Stimulated activated memory B cell treated with anti-CD40 and anti-IgM and Interleukin-4, amounts not matched to agents 10 μg/mL and 1 μg/mL and 100 μg/mL, for 72 hours (primary cell): ENCODE measurements at regions not wholly inside any gene's neighbourhood (a gene's known extent, or its start where the extent isn't known, plus 50 kb on each side); places are given as distances from the start of the nearest gene placed in this dataset.

Experiments
- ATAC-seq: fragments of 150-1000 bp; cut with Tn5 transposase; 2 replicates; pipeline ENCODE4 v1.10.0; 2021
- H3K27ac Mint-ChIP-seq: one replicate; pipeline ENCODE4 v1.8.0; 2022; ENCODE audit warnings: mild to moderate bottlenecking, mixed read lengths
- H3K27me3 Mint-ChIP-seq: one replicate; pipeline ENCODE4 v1.8.0; 2022; ENCODE audit warnings: mixed read lengths
- H3K36me3 Mint-ChIP-seq: one replicate; pipeline ENCODE4 v1.8.0; 2022; ENCODE audit warnings: mixed read lengths
- H3K4me1 Mint-ChIP-seq: one replicate; pipeline ENCODE4 v1.8.0; 2022; ENCODE audit warnings: mixed read lengths
- H3K4me3 Mint-ChIP-seq: one replicate; pipeline ENCODE4 v1.8.0; 2022; ENCODE audit warnings: mild to moderate bottlenecking, moderate library complexity, mixed read lengths
- H3K9me3 Mint-ChIP-seq: one replicate; pipeline ENCODE4 v1.8.0; 2022; ENCODE audit warnings: mixed read lengths

DNA sequence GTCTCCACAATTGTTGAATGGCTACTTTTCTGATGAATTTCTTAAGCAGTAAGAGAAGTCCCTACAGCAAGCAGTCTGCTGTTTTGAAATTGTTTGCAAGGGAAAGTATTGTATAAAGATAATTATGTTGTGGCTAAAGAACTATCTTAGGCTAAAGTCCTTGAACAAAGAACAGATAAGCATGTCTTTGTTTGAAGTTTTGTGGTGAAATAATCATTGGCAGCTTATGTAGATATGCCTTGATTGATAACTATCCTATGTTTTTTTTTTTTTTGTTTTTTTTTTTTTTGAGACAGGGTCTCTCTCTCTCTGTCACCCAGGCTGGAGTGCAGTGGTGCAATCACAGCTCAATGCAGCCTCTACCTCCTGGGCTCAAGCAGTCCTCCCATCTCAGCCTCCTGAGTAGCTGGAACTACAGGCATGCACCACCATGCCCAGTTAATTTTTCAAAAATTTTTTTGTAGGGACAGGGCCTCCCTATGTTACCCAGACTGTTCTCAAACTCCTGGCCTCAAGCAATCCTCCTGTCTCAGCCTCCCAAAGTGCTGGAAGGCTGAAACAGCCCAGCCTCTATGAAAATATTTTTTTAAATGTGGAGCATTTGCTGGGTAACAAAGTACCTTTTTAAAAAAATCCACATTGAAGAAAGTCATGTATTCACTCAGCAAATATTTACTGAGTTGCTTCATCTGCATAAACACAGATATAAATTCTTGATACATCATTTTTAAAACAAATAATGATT is 80.8 kb downstream of the LLPH start:
- no peaks in the 10 kb centered on the region for H3K36me3 Mint-ChIP-seq
- H3K4me3 Mint-ChIP-seq: no peak overlapping the region
- H3K27ac Mint-ChIP-seq: no peak overlapping the region

DNA sequence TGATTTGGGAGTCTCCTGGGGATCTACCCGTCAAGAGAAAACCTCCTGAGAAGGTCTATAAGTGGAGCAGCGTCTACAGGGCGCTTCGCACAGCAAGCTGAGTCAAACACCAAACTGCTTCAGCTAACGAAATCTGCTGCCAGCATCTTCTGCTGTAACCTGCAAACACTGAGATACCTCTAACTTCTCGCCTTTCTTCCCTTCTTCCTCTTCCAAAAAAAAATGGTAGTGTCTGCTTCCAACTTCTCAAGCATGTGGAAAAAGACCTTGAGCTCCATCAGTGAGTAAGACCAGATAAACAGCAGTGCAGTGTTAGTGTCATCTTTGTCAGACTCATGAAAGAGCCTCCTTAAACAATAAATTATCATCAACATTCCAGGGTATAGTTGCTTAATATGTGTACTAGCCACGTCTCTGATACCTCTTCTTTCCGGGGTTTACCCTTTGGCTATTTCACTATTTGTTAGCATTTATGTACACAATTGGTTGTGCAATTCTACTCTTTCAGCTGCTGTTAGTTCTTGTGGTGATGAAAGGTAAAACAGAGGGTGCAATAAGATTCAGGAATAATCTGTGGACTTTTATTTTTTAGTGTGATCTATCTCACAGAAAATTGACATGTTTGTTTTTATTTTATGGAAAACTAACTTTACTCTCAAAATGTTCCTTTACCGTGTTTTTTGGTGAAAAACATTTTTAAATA is 81.6 kb downstream of the LLPH start:
- ATAC-seq: no peak
- H3K36me3 Mint-ChIP-seq: no peaks in the 10 kb centered on the region
- no peak overlapping the region for H3K27ac Mint-ChIP-seq
- H3K4me1 Mint-ChIP-seq: no peaks in the 10 kb centered on the region
- no peaks in the 10 kb centered on the region for H3K9me3 Mint-ChIP-seq
- no peaks in the 10 kb centered on the region for H3K27me3 Mint-ChIP-seq
- H3K4me3 Mint-ChIP-seq: no peak overlapping the region

More for the DNA sequence above, 80.8 kb downstream of the LLPH start:
- H3K9me3 Mint-ChIP-seq: no peaks in the 10 kb centered on the region
- H3K27me3 Mint-ChIP-seq: no peaks in the 10 kb centered on the region
- no peaks in the 10 kb centered on the region for H3K4me1 Mint-ChIP-seq
- ATAC-seq: no peak

DNA sequence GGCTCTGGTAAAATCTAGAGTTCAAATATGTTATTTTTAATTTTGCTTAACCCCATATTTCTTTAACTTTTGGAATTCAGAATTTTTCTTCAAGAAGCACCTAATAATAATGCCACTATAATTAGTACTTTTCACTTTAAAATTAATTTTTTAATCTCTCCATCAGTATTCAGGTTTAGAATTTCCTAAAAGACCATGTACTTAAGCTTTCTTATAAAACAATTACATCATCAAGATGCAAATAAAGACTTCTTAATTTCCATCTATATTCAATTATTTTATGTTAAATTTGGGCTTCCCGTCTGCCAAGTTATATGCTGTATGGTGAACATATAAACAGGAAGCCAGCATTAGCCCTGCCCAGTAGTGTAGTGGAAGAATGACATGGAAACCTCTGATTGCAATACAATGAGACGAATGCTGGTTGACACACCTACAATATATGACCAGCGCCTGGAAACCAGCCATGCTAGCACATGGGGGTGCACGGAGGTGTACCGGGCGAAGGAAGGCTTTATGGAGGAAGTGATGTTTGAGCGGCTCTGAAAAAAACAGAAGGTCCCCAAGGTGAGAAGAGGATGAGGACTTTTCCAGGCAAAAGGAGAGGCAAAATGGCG is 82.2 kb downstream of the LLPH start:
- H3K36me3 Mint-ChIP-seq: no peaks in the 10 kb centered on the region
- H3K4me1 Mint-ChIP-seq: no peaks in the 10 kb centered on the region
- H3K27ac Mint-ChIP-seq: no peak overlapping the region
- H3K4me3 Mint-ChIP-seq: no peak overlapping the region
- no peaks in the 10 kb centered on the region for H3K27me3 Mint-ChIP-seq
- H3K9me3 Mint-ChIP-seq: no peaks in the 10 kb centered on the region
- ATAC-seq: no peak

DNA sequence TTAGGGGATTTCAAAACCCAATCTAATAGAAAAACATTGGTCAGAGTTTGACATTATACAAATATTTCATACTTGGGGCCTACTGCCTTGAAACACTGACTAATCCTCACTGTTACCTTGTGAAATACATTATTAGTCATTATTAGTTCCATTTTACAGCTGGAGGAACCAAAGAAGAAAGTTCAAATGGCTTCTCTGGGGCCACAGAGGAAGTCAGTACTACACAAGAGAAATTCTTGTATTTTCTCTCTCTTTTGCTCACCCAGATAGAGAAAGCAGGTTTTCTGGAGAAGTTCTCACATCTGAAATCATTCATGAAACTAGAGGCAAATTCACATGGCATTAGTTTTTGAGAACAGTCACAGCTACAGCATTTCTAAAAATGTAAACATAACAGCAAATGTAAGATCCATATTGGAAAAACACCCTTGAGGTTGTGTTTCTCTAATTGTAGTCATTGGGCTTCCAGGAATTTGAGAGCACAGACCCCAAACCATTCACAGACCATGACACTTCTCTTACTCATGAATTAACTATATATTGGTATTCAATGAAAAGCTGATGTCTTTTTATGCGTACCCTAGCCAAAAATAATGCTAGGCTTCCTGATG is 83.0 kb downstream of the LLPH start:
- Mint-ChIP-seq H3K4me1 (no peaks in the 10 kb centered on the region), H3K4me3 (no peak overlapping the region), H3K27ac (no peak overlapping the region), H3K27me3 (no peaks in the 10 kb centered on the region), H3K9me3 (no peaks in the 10 kb centered on the region), H3K36me3 (no peaks in the 10 kb centered on the region)
- peak; percentile 83 for ATAC-seq

DNA sequence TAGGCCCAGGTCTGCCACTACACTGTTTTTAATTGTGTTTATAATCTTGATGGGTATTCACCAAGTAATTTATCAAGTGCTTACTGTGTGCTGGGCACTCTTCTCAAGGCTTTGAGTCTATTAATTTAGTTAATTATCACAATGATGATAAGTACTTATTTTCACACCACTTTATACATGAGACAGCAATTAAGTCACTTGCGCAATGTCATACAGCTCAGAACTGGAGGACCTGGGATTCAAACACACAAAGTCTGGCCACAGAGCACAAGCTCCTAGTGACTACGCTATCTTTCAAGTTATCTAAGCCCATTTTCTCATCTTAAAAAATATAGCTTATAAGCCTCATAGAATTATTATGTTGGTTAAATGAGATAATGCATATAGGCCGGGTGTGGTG is 85.0 kb downstream of the LLPH start:
- H3K27ac Mint-ChIP-seq: no peak overlapping the region
- no peaks in the 10 kb centered on the region for H3K36me3 Mint-ChIP-seq
- H3K4me1 Mint-ChIP-seq: no peaks in the 10 kb centered on the region
- no peak for ATAC-seq
- H3K9me3 Mint-ChIP-seq: no peaks in the 10 kb centered on the region
- peaks cover 4% of the 10 kb centered on the region for H3K27me3 Mint-ChIP-seq
- no peak overlapping the region for H3K4me3 Mint-ChIP-seq

DNA sequence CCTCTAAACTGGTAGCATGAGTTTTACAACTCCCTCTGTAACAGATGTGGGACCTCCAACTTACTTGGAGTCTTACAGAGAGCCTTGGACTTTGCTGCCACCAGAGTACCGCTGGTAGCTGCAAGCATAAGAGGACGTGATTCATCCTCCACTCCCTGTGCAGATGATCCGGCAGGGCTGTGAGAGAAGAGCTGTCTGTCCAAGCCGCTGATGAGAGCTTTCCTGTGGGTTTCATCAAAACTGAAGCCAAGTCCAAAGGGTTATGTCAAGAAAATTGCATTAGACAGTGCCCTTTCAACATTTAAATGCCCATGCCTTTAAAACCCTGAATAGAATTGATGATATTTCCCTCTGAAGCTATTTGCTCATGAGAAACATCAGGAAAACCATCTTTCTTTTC is 85.8 kb downstream of the LLPH start:
- Mint-ChIP-seq H3K27ac (no peak overlapping the region), H3K27me3 (peaks cover 12% of the 10 kb centered on the region), H3K36me3 (no peaks in the 10 kb centered on the region), H3K4me3 (no peak overlapping the region), H3K9me3 (no peaks in the 10 kb centered on the region), H3K4me1 (no peaks in the 10 kb centered on the region)
- ATAC-seq: no peak

DNA sequence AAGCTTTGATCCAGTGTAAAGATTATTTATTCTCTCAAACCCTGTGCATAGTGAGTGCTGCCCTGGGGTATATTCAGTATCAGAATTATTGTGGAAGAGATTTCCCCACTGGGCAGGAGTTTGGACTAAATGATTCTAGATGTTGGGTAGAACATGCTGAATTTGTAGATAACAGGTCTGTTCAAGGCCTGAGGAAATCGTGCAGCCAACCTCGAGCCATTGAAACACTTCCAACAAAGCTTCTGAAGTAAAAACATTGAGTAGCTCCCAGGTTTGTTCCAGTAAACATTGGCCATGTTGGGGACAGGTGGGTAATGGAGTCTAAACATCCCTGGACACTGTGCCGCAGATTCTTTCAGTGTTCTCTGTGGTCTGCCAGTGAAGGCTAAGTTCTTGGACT is 87.5 kb downstream of the LLPH start:
- no peak overlapping the region for H3K4me3 Mint-ChIP-seq
- no peaks in the 10 kb centered on the region for H3K4me1 Mint-ChIP-seq
- H3K9me3 Mint-ChIP-seq: no peaks in the 10 kb centered on the region
- peaks cover 19% of the 10 kb centered on the region for H3K27me3 Mint-ChIP-seq
- H3K27ac Mint-ChIP-seq: no peak overlapping the region
- no peak for ATAC-seq
- H3K36me3 Mint-ChIP-seq: no peaks in the 10 kb centered on the region

DNA sequence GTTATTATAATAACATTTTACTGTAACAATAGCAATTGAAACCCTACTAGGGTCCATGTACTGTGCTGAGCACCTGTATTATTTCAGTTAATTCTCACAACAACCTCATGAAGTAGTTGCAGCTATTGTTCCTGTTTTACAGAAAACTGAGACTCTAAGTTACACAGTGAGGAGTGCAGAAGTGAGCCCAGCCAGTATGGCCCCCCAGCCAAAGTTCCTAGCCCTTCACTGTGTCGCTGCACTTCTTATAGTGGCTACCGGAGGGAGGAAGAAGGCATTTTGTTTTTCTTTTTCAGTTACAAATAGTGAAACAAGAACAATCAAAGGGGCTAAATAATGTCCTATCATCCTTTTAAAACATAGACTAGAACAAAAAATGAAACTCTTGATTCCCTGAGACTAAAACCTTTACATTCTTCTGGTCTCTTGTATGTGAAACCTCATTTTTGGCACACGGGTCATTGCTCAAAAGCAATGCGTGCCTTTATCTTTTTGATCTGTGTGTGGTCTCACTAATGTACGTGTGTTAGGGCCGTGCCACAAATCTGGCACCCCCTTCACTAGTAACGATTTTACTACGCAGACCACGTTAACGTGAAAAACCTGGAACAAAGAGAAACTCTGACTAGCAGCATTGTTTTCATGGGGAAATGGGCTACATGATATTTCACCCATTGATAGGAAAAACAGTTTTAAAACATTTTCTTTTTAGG is 88.7 kb downstream of the LLPH start:
- no peak overlapping the region for H3K27ac Mint-ChIP-seq
- no peaks in the 10 kb centered on the region for H3K36me3 Mint-ChIP-seq
- no peaks in the 10 kb centered on the region for H3K4me1 Mint-ChIP-seq
- H3K4me3 Mint-ChIP-seq: no peak overlapping the region
- no peaks in the 10 kb centered on the region for H3K9me3 Mint-ChIP-seq
- no peak for ATAC-seq
- peaks cover 19% of the 10 kb centered on the region for H3K27me3 Mint-ChIP-seq

DNA sequence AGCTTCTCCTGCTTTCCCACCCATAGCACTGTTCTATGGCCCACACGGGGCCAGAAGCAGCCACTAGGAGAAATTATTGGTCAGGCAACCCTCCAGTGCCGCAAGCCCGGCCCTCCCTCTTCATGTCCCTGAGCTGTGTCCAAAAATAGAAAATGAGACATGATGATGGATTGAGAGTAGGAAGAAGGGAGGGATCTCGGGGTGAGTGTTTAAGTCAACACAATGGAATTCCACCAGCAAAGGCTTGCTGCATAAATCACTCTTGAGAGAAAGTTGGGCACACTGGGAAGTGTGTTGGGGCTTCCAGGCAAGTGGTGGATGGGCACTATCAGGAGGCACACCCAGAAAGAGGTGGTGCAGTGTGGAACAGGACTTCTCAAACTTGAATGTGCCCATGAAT is 94.2 kb downstream of the LLPH start:
- H3K36me3 Mint-ChIP-seq: no peaks in the 10 kb centered on the region
- ATAC-seq: no peak

DNA sequence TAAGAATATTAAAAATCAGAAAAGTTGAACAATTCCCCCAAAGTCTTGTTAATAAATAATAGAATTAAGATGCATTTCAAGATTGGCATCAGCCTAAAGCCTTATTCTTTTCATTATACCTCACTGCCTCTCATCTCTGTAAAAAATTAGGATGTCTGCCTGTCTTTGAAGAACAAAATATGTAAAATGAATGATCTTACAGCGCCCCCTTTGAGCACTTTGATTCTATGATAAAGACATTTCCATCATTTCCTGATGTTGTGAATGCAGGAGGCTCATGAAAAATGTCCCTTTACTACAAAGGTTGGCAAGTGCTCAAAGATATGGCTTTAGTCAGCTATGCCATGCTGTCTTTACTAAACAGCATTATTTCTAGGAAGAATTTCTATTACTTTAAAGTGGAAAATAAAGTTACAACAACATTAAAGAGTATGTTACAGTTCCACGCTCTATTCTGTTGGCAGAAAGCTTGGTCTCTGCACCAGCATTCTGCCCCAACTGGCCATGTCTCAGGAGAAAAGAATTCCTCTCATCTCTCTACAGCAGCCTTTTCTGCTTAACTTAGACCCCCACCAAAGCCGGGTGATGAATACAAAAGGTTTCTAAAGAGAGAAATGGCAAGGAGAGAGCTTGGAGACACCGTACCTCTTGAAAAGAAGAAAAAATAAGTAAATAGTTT is 95.1 kb downstream of the LLPH start:
- Mint-ChIP-seq H3K4me3 (no peak overlapping the region), H3K9me3 (no peaks in the 10 kb centered on the region), H3K27me3 (peaks cover 31% of the 10 kb centered on the region), H3K27ac (no peak overlapping the region), H3K36me3 (no peaks in the 10 kb centered on the region), H3K4me1 (no peaks in the 10 kb centered on the region)
- ATAC-seq: no peak

More for the DNA sequence above, 94.2 kb downstream of the LLPH start:
- no peak overlapping the region for H3K4me3 Mint-ChIP-seq
- H3K9me3 Mint-ChIP-seq: no peaks in the 10 kb centered on the region
- no peaks in the 10 kb centered on the region for H3K4me1 Mint-ChIP-seq
- peaks cover 31% of the 10 kb centered on the region for H3K27me3 Mint-ChIP-seq
- no peak overlapping the region for H3K27ac Mint-ChIP-seq

DNA sequence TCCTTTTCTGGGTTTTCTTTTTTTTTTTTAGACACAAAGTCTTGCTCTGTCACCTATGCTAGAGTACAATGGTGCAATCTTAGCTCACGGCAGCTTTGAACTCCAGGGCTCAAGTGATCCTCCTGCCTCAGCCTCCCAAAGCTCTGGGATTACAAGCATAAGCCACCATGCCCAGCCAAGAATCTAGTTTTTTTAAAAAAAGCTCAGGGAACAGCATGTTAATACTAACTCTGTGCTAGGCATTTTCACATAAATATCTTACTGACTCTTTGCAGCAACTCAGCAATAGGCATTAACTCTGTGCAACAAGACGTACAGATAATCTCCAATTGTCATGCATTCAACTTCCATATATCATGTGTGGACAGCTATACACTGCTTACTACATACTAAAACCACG is 97.4 kb downstream of the LLPH start:
- no peak overlapping the region for H3K4me3 Mint-ChIP-seq
- H3K27me3 Mint-ChIP-seq: peaks cover 20% of the 10 kb centered on the region
- H3K27ac Mint-ChIP-seq: no peak overlapping the region
- no peaks in the 10 kb centered on the region for H3K36me3 Mint-ChIP-seq
- ATAC-seq: no peak
- H3K4me1 Mint-ChIP-seq: no peaks in the 10 kb centered on the region
- H3K9me3 Mint-ChIP-seq: no peaks in the 10 kb centered on the region

DNA sequence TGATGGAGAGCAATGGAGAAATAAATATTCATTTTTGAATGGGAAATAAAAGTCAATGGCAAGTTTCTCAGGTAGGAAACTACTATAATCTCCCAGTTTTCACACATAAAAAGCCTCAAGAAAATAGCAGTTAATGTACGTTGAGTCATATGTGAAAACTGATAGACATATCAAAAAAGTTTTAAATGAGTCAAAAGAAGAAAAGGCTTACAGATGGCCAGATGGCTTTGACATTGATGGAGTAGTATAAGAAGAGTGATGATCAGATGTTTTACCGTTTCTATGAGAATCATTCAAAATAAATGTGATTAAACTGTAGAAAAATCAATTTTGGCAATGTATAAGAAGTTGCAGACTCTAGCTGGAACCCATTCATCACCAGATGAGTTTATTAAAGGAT is 97.8 kb downstream of the LLPH start:
- Mint-ChIP-seq H3K4me1 (no peaks in the 10 kb centered on the region), H3K4me3 (no peak overlapping the region), H3K9me3 (no peaks in the 10 kb centered on the region), H3K27me3 (peaks cover 20% of the 10 kb centered on the region), H3K36me3 (no peaks in the 10 kb centered on the region), H3K27ac (no peak overlapping the region)
- ATAC-seq: no peak

DNA sequence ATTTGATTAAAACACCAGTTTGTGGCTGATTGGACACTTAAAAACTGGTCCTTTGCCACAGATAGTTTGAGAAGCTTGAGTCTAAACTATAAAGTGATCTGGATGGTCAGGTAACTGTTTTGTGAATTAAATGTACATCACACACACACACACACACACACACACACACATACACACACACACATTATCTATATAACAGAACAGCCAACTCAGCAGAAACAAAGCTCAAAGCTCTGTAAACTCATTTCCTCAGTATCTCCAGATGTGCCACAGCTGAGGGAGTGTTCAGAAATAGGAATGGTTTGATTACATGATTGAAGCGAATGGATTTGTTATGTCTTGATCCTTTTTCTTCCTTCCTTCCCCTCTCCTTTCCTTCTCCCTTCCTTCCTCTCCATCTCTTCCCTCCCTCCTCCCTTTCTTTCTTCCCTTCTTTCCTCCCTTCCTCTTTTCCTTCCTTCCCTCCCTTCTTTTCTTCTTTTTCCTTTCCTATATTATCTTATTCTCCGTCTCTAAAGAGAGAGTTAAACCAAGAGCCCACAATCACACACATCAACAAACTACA is 100.3 kb downstream of the LLPH start:
- H3K9me3 Mint-ChIP-seq: no peaks in the 10 kb centered on the region
- no peak for ATAC-seq
- no peak overlapping the region for H3K27ac Mint-ChIP-seq
- no peaks in the 10 kb centered on the region for H3K36me3 Mint-ChIP-seq
- H3K4me1 Mint-ChIP-seq: no peaks in the 10 kb centered on the region
- peaks cover 20% of the 10 kb centered on the region for H3K27me3 Mint-ChIP-seq
- H3K4me3 Mint-ChIP-seq: no peak overlapping the region

DNA sequence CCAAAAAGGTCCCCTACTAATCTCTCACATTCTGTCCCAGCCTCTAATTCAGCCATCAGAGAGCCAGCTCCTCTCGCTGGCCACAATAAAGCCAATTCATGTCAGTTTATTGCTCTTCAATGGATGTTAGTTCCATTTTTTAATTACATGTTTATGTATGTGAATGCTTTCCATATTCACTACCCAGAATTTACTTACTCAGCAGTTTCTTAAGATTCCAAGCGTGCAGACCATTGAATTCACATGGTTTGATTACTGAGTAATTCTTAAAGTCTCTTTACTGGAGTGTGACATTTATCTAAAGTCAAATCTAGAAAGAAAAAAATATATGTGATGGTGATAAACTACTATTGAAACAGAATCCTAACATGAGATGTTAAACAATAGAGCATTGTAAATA is 102.2 kb downstream of the LLPH start:
- H3K27me3 Mint-ChIP-seq: peaks cover 9% of the 10 kb centered on the region
- no peaks in the 10 kb centered on the region for H3K9me3 Mint-ChIP-seq
- no peak overlapping the region for H3K27ac Mint-ChIP-seq
- no peaks in the 10 kb centered on the region for H3K36me3 Mint-ChIP-seq
- H3K4me3 Mint-ChIP-seq: no peak overlapping the region
- no peak for ATAC-seq
- H3K4me1 Mint-ChIP-seq: no peaks in the 10 kb centered on the region
